ENCODE measurements at regions not wholly inside any gene's neighbourhood (a gene's known extent, or its start where the extent isn't known, plus 50 kb on each side); places are given as distances from the start of the nearest gene placed in this dataset.

DNA sequence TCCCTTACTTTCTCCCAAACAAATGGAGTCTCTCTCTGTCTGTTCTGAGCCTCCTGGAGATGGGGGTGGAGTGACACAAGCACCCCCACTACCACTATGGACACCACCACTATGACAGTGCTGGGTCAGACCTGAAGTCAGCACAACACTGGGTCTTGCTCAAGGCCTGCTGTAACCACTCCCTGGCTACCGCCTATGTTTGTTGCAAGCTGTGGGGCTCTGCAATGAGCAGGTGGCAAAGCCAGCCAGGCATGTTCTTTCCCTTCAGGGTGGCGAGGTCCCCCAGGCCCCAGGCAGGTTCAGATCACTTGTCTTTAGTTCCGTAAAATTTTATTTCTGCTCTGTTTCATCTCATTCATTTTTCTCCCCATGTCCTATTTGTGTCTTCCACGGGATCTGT lies 349.8 kb downstream of the TMEM121 start:
- TF ChIP-seq, protein P1, sequence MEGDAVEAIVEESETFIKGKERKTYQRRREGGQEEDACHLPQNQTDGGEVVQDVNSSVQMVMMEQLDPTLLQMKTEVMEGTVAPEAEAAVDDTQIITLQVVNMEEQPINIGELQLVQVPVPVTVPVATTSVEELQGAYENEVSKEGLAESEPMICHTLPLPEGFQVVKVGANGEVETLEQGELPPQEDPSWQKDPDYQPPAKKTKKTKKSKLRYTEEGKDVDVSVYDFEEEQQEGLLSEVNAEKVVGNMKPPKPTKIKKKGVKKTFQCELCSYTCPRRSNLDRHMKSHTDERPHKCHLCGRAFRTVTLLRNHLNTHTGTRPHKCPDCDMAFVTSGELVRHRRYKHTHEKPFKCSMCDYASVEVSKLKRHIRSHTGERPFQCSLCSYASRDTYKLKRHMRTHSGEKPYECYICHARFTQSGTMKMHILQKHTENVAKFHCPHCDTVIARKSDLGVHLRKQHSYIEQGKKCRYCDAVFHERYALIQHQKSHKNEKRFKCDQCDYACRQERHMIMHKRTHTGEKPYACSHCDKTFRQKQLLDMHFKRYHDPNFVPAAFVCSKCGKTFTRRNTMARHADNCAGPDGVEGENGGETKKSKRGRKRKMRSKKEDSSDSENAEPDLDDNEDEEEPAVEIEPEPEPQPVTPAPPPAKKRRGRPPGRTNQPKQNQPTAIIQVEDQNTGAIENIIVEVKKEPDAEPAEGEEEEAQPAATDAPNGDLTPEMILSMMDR (IDR thresholded peaks at IDR 0.05) = no peak
- no peak for TF ChIP-seq POLR2A (IDR thresholded peaks at IDR 0.05)
- no peaks in the 10 kb centered on the region for H3K9me3 ChIP-seq
- H3K36me3 ChIP-seq = no peaks in the 10 kb centered on the region
- no peak overlapping the region for H3K4me3 ChIP-seq
- H3K27ac ChIP-seq = no peak overlapping the region
- no peaks in the 10 kb centered on the region for H3K27me3 ChIP-seq
- intact Hi-C loops (cut with DNase I; ENCODE audit: low total_unique reads) = no loop called here
- H3K4me1 ChIP-seq = no peaks in the 10 kb centered on the region
- DNase-seq = no peak

DNA sequence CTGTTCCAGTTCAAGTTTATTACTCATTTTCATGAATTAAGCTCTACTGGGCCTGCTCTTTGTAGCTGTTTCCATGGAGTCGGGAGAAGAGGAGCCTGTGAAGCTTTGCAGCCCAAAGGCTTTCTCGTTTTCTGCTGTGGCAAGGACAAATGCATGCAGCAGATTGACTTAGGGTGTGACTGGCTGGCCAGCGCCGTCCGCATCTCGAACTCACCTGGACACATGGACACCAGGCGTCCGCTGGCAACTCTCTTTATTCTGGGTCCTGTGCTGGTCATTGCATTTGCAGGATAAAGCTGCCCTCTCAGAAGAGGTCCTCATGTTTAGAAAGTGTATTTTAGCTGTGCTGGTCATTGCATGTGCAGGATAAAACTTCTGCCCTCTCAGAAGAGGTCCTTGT lies 350.4 kb downstream of the TMEM121 start:
- no peaks in the 10 kb centered on the region for H3K4me1 ChIP-seq
- H3K4me3 ChIP-seq = no peak overlapping the region
- intact Hi-C loops (cut with DNase I; ENCODE audit: low total_unique reads) = no loop called here
- DNase-seq = no peak
- no peaks in the 10 kb centered on the region for H3K9me3 ChIP-seq
- H3K27ac ChIP-seq = no peak overlapping the region
- no peaks in the 10 kb centered on the region for H3K27me3 ChIP-seq
- no peaks in the 10 kb centered on the region for H3K36me3 ChIP-seq
- TF ChIP-seq, protein P1 (IDR thresholded peaks at IDR 0.05) = no peak
- TF ChIP-seq POLR2A (IDR thresholded peaks at IDR 0.05) = no peak

DNA sequence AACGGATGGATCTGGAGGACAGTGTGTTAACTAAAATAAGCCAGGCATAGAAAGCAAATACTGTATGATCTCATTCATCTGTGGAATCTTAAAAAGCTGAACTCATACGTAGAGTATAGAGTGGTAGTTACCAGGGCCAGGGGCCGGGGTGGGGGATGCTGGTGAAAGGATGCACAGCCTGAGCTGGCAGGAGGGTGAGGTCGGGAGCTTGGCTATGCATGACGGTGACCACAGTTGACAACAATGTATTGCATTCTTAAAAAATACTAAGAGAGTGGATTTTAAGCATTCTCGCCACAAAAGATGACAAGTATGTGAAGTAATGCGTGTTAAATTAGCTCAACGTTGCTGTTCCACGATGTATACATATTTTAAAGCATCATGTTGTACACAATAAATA lies 351.3 kb downstream of the TMEM121 start:
- no peak overlapping the region for H3K4me3 ChIP-seq
- intact Hi-C loops (cut with DNase I; ENCODE audit: low total_unique reads) = no loop called here
- no peak overlapping the region for H3K27ac ChIP-seq
- DNase-seq = no peak
- H3K27me3 ChIP-seq = no peaks in the 10 kb centered on the region
- no peaks in the 10 kb centered on the region for H3K4me1 ChIP-seq
- H3K9me3 ChIP-seq = no peaks in the 10 kb centered on the region
- no peaks in the 10 kb centered on the region for H3K36me3 ChIP-seq
- no peak for TF ChIP-seq POLR2A (IDR thresholded peaks at IDR 0.05)
- TF ChIP-seq, protein P1 (IDR thresholded peaks at IDR 0.05) = no peak

DNA sequence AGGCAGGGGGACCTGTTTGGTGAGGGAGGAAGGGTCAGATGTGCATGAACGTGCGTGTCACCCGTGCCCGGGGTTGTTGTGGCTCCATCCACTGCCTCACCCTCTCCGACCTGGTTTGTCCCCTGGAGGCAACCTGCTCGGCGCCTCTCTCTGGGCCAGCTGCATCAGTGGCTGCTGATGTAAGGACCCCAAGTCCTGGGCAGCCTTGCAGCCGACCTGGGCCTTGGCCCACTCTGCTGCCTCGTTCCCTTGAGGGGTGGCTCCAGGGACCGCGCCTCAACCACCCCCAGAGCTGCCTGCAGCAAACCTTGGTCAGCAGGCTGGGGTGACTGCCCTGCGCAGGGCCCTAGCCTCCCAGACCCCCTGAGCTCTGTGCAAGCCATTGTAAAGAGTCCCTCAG lies 351.7 kb downstream of the TMEM121 start:
- no peaks in the 10 kb centered on the region for H3K9me3 ChIP-seq
- no peaks in the 10 kb centered on the region for H3K27me3 ChIP-seq
- no peak for TF ChIP-seq POLR2A (IDR thresholded peaks at IDR 0.05)
- peak in 1 of 2 donors; percentile 4 for DNase-seq
- no peak overlapping the region for H3K4me3 ChIP-seq
- no peaks in the 10 kb centered on the region for H3K4me1 ChIP-seq
- intact Hi-C loops (cut with DNase I; ENCODE audit: low total_unique reads) = no loop called here
- H3K27ac ChIP-seq = no peak overlapping the region
- H3K36me3 ChIP-seq = no peaks in the 10 kb centered on the region

DNA sequence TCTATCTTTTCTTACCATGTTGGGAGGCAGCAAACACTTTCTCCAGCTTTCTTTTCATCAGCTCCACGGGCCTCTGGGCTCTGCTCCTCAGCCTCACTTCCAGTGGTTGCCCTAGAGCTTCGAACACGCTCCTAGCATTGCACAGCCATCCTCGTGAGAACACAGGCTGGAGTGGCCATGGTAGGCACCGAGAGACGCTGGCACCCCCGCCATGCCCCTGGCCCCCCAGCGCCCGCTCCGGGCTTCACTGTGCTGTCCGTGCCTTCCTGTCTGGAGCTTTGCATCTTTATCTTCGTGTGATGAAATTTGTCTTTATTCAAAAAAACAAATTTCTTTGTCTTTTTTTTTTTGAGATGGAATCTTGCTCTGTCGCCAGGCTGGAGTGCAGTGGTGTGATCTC lies 352.2 kb downstream of the TMEM121 start:
- H3K4me3 ChIP-seq = no peak overlapping the region
- intact Hi-C loops (cut with DNase I; ENCODE audit: low total_unique reads) = no loop called here
- no peak for TF ChIP-seq POLR2A (IDR thresholded peaks at IDR 0.05)
- TF ChIP-seq, protein P1 (IDR thresholded peaks at IDR 0.05) = no peak
- H3K4me1 ChIP-seq = no peaks in the 10 kb centered on the region
- DNase-seq = peak; percentile 3 to 4
- H3K9me3 ChIP-seq = no peaks in the 10 kb centered on the region
- no peaks in the 10 kb centered on the region for H3K36me3 ChIP-seq
- no peaks in the 10 kb centered on the region for H3K27me3 ChIP-seq
- no peak overlapping the region for H3K27ac ChIP-seq

GRCh38 chr14:105879503-105879866 lies 353.1 kb downstream of the TMEM121 start:
- Histone ChIP-seq H3K27me3 (no peaks in the 10 kb centered on the region), H3K4me3 (no peak overlapping the region), H3K4me1 (no peaks in the 10 kb centered on the region), H3K27ac (no peak overlapping the region), H3K9me3 (no peaks in the 10 kb centered on the region), H3K36me3 (no peaks in the 10 kb centered on the region)
- no peak for TF ChIP-seq POLR2A (IDR thresholded peaks at IDR 0.05)
- TF ChIP-seq, protein P1 (IDR thresholded peaks at IDR 0.05) = no peak
- intact Hi-C loops (cut with DNase I; ENCODE audit: low total_unique reads) = no loop called here
- DNase-seq = peak in 1 of 2 donors; percentile 1
